ENCODE measurements at regions not wholly inside any gene's neighbourhood (a gene's known extent, or its start where the extent isn't known, plus 50 kb on each side); places are given as distances from the start of the nearest gene placed in this dataset.

- DNase-seq = no peak
These were observed 836.0 kb downstream of the MAFB start for GRCh38 chr20:39853050-39853449.

GRCh38 chr20:39851459-39851858, 837.6 kb downstream of the MAFB start:
- no peak for DNase-seq

DNA sequence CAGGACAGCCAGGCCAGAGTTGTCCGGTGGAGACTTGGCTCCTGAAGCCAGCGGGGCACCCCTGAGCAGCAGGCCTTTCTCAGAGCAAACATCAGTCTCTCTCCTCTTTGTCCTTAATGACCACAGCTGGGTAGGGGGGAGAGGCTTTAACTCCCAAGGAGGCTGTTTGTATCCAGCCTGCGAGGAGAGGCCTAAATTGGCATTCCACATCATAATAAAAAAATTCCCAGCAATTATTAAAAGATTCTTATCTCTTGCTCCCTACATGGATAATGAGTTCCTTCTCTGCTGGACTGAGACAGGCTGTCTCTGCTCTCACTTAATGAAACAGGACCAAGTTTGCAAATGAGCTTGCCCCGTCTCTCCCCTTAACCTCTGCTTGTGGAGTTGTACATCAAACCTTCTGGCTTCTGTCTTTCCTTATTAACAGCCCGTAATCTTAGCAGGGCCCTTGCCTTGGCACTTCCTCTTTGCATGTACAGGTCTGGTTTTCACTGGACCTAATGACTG, 838.2 kb downstream of the MAFB start:
- no peak for DNase-seq

DNA sequence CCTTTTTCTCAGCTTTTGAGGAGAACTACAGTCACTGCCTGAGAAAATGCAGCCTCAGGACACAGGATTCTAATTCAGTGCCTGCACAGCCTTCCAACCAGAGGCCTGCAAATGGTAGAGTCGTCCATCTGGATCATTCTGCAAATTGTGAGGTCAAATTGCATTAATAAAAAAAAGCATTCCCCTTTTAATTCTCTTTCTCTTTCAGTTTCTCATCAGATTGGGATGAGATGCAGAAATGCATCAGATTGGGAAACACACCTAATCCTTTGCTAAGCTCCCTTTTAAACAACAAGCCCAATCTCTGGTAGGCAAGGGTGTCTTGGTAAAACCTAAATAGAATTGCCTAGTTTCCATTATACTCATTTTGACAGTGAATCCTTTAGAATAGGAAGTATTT, 838.8 kb downstream of the MAFB start:
- DNase-seq = no peak

DNA sequence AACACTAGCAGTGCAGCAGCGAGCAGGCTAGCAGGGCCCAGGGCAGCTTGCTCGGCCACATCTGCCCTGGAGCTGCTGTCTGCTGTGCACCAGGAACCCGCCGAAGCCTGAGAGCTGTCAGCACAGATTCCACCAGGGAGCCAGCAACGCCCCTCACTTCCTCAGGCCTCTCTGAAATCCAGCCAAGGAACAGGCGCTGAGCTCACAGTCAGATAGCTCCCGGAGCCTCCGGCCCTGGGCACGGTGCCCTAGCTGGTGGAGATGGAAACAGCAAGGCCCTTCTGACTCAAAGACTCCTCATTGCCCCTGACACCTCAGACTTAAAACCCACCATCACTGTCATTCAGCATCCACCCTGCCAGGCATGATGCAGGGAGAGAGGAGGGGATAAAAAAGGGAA, 839.4 kb downstream of the MAFB start:
- DNase-seq = no peak

DNA sequence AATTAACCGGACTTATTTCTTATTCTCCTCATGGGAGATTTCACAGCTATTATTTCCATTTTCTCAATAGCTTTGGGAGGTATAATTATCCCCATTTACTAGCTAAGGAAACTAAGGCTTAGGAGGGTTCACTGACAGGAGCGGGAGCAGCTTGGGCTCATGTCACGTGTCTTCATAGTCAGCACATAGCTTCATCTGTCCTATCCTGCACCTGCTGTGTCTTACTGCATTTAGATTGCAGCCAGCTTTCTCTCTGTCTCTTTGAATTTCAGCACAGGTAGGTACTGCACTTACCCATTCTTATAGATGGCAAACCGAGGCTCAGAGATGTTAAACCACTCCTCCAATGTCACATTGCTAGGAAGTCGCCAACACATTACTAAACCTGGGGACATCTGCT, 839.9 kb downstream of the MAFB start:
- DNase-seq = no peak

DNA sequence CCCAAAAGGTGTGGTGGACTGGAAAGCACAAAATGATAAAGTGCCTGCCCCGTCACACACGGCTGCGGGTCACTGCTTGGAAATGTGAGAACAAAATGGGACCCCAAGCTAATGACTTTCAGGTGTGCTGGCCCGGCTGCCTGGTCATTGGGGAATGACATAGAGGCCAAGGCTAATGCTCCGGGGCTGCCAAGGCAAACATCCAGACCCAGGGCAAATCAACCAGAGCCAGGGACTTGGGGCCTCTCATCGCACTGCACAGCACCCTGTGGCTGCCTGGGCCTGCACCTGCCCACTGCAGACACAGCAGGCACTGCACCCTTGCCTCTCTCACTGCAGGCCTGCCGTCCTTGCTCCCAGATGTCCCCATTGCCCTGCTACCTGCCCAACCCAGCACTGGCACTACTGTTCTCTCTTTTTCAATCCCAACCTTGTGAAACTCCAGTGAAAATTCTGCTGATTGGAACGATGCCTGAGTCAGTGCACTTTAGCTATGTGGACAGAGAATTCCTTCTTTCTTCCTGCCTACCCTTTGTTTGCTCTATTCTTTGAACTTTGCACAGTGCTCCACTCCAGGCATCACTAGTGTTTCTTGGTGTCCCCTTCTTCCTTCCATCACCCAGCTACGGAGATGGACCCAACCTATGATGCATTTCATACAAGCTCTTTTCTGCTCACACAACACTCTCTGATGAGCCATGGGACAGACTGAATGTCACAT, 849.5 kb downstream of the MAFB start:
- no peak for DNase-seq

- DNase-seq = no peak
These were observed 851.5 kb downstream of the MAFB start for GRCh38 chr20:39837561-39837960.

DNA sequence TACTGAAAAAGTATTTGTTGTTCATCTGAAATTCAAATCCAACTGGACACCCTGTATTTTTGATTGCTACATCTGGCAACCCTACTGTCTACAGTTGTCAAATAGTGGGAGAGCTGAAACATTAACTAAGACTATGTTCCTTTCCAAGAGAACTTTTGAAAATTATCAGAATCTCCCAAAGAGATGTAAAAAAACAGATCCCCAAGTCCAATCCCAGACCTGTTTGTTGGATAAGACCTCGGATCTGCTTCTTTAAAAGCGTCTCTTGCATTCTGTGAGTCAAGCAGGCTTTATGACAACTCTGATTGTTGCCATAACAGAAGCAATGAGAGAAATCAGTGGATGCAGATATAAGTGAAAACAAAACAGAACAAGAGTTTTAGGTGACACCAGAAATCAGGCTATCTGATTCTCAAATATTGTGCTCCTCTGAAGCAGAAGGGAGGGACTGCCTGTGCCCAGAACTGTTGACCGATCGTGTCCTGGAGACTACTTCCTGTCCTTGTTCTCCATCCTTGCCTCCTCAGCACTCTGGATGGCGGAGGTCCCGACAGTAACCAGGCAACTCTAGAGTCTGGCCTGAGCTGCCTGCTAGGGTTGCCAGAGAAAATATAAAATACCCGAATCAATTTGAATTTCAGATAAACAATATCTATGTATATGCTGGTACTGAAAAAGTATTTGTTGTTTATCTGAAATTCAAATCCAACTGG, 853.8 kb downstream of the MAFB start:
- DNase-seq = no peak

- DNase-seq = no peak
These were observed 858.1 kb downstream of the MAFB start for GRCh38 chr20:39830903-39831302.

DNA sequence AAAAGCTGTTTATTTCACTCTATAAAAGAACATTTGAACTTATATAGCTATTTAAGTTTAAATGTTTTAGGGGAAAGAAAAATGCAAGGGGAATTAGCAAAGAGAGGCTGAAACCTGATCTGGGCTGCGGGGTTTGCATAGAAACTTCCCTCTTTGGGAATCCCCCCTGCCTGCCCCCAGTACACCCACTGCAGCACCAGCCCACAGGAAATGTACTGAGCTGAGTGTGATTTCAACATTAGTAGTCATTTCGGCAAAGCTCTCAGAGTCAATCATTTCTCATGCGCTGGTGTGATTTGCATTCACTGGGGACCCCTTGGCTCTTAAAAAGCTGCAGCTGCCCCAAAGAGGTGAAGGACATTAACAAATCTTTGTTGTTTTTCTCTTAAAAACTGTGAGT, 859.4 kb downstream of the MAFB start:
- DNase-seq = no peak

DNA sequence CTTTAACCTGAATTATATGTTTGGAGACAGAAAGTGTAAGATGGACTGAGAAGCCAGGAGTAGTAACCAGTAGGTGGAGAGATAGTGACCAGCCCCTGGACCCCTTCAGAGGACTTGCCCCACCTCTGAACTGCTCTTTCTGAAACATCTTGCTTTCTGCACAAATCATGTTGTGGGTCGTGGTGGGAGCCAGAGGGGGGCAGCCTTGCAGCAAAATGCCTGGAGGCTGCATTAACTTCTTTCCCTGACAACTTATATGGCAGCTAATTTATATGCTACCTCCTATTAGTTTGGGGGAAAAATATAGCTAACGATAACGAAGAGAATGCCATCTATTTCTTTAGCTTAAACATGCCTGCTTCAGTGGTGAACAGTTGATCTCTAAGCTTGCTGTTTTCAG, 859.8 kb downstream of the MAFB start:
- no peak for DNase-seq

GRCh38 chr20:39825950-39826349, 863.1 kb downstream of the MAFB start:
- no peak for DNase-seq

DNA sequence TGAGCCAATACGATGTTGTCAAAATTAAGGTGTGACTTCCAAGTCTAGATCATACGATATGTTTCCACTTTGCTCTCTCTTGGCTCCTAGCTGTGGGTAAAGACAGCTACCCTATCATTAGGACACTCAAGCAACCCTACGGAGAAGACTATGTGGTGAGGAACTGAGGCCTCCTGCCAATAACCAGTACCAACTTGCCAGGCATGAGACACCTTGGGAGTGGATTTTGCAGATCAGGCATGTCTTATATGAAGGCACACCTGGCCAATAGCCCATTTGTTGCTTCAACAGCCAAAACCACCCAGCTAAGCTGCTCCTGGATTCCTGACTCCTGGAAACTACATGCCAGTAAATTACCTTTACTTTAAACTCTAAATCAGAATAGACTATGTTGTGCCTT, 863.4 kb downstream of the DHX35 start:
- no peak for DNase-seq

- no peak for DNase-seq
These were observed 861.1 kb downstream of the DHX35 start for GRCh38 chr20:39823224-39823623.

DNA sequence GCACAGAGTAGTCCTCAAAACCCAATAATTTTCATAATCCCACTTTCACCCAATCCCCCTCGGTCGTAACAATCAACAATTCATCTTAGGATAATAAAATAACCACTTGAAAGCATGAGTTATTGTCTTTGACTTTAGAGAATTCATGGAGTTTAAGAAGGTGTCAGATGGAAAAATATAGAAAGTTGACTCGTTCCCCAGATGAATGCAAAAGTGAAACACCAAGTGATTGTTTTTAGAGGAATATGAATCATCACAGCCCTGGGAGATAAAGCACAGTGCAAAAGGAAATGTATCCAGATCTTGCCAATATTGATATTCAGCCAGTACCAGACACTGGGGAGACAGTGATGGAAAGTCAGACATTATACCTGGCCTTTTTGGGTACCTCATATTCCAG, 860.5 kb downstream of the DHX35 start:
- no peak for DNase-seq

GRCh38 chr20:39813190-39813829, 851.2 kb downstream of the DHX35 start:
- DNase-seq = no peak

GRCh38 chr20:39812116-39812515, 850.0 kb downstream of the DHX35 start:
- DNase-seq = no peak

DNA sequence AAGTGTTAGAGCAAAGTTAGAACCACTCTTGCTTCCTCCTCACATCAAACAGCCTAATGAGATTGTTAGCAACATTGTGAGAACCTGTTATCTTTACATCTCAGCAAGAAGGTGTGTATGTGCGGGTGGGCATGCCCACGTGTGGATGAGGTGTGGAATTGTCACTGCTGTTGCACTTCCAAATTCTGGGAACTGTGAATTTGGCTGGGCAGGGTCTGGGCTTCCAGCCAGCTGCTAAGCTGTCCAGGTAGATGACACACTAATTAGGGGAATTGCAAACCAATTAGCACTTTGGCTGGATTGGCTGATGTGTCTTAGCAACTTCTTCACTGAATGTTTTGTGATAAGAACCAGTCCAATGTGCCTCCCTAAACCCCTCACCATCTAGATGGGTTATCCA, 848.2 kb downstream of the DHX35 start:
- no peak for DNase-seq

GRCh38 chr20:39808613-39809012, 846.5 kb downstream of the DHX35 start:
- DNase-seq = no peak

- no peak for DNase-seq
These were observed 838.4 kb downstream of the DHX35 start for GRCh38 chr20:39800548-39800947.

DNA sequence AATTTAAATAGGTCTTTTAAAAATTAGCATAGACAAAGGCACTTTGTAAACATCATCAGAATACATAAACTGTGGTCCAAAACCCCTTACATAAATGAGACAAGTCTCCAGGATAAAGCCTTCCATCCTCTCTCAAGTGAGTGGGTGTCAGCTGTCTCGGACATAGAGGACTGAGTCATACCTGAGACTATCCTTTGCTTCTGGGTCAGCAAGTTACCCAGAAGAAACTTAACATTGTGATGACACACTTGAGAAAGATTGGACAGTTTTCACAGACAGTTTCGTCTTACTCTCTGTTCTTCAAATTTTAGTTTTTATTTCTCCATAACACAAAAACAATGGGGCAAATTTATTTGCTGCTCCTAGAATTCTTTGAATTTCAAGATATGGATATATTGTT, 838.0 kb downstream of the DHX35 start:
- no peak for DNase-seq

- DNase-seq = no peak
These were observed 837.3 kb downstream of the DHX35 start for GRCh38 chr20:39799366-39799965.
